ENCODE measurements at regions not wholly inside any gene's neighbourhood (a gene's known extent, or its start where the extent isn't known, plus 50 kb on each side); places are given as distances from the start of the nearest gene placed in this dataset.

DNA sequence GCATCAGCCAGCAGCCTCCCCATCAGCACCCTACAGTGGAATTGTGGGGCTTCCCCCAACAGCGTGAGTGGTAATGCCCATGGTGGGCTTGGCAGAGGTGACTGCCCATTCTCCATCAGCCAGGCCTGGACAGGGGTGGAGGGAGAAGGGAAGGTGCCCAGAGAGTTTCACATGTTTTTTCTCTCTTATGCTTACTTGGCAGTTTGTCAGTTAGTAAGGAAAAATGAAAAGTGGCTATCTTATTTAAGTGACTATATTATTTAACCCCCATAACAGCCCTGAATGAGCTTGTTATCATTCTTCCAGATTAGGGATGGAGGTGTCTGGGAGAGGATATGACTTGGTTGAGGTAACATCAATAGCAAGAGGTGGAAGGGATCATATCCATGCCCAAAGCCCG, 921.7 kb downstream of the GRID1 start:
- TF ChIP-seq POLR2A (IDR thresholded peaks at IDR 0.05; ENCODE audit: low read depth, low read length) (no peak), POLR2AphosphoS5 (IDR thresholded peaks at IDR 0.05; ENCODE audit: low read depth, low read length) (no peak)

Data from GM12892 (cell line).